NK-92 treated with Interleukin-12 subunit alpha and Interleukin-12 subunit beta, amount 100 ng/mL, for 24 hours (cell line): ENCODE measurements at regions not wholly inside any gene's neighbourhood (a gene's known extent, or its start where the extent isn't known, plus 50 kb on each side); places are given as distances from the start of the nearest gene placed in this dataset.
A peak's percentile ranks its signal among the peaks of the same experiment; 100 is the strongest.
"Not testable (repeated sequence)": the region's sequence is repeated elsewhere in the genome, so short reads cannot be mapped to it uniquely, and the experiment has no call there.

ENCODE experiments used
- DNase-seq: peaks from one replicate; lab custom pipeline; 2025; lab: John Stamatoyannopoulos, UW

- no peak for DNase-seq
These were observed 50.4 kb upstream of the CACUL1 start for GRCh38 chr10:118805146-118805545.

- DNase-seq, result no peak
These were observed 52.9 kb upstream of the CACUL1 start for GRCh38 chr10:118807512-118808305.

- no peak for DNase-seq
These were observed 54.0 kb upstream of the CACUL1 start for GRCh38 chr10:118808601-118809356.

- peak; percentile 28 for DNase-seq
These were observed 54.8 kb upstream of the CACUL1 start for GRCh38 chr10:118809357-118810220.

- no peak for DNase-seq
These were observed 56.2 kb upstream of the CACUL1 start for GRCh38 chr10:118810796-118811505.

- DNase-seq, result no peak
These were observed 57.1 kb upstream of the CACUL1 start for GRCh38 chr10:118811675-118812392.

GRCh38 chr10:118812393-118812740 lies 57.6 kb upstream of the CACUL1 start:
- no peak for DNase-seq

GRCh38 chr10:118813001-118813400 lies 58.2 kb upstream of the CACUL1 start:
- not testable (repeated sequence) for DNase-seq

GRCh38 chr10:118816471-118817168 lies 61.9 kb upstream of the CACUL1 start:
- no peak for DNase-seq

GRCh38 chr10:118817328-118818068 lies 62.7 kb upstream of the CACUL1 start:
- DNase-seq, result no peak

- DNase-seq, result no peak
These were observed 64.0 kb upstream of the CACUL1 start for GRCh38 chr10:118818621-118819221.

- no peak for DNase-seq
These were observed 65.8 kb upstream of the CACUL1 start for GRCh38 chr10:118820326-118821116.

GRCh38 chr10:118823256-118823907 lies 68.6 kb upstream of the CACUL1 start:
- DNase-seq, result no peak

- DNase-seq, result no peak
These were observed 72.3 kb upstream of the CACUL1 start for GRCh38 chr10:118827053-118827452.

GRCh38 chr10:118827466-118828155 lies 72.8 kb upstream of the CACUL1 start:
- DNase-seq, result no peak

GRCh38 chr10:118832241-118832651 lies 77.5 kb upstream of the CACUL1 start:
- no peak for DNase-seq

- not testable (repeated sequence) for DNase-seq
These were observed 79.6 kb upstream of the CACUL1 start for GRCh38 chr10:118834370-118834769.
